BLaER1 treated with 17β-estradiol and CSF1 and Interleukin-3, amounts not matched to agents 10 nM and 100 nM (cell line): ENCODE measurements at regions not wholly inside any gene's neighbourhood (a gene's known extent, or its start where the extent isn't known, plus 50 kb on each side); places are given as distances from the start of the nearest gene placed in this dataset.
"Not testable (repeated sequence)": the region's sequence is repeated elsewhere in the genome, so short reads cannot be mapped to it uniquely, and the experiment has no call there.

ENCODE experiments used
- H3K27ac ChIP-seq, 11 experiments: shearing (Covaris generic); formaldehyde crosslinking; 2 replicates each; pipeline ENCODE4 v1.8.1; 2022
- H3K27me3 ChIP-seq, 11 experiments: shearing (Covaris generic); formaldehyde crosslinking; 2 replicates each; pipeline ENCODE4 v1.8.1; 2022
- H3K36me3 ChIP-seq, 11 experiments: shearing (Covaris generic); formaldehyde crosslinking; 2 replicates each; pipeline ENCODE4 v1.8.1; 2022
- H3K4me1 ChIP-seq, 10 experiments: shearing (Covaris generic); formaldehyde crosslinking; 2 replicates each; pipeline ENCODE4 v1.8.1; 2022
- H3K4me2 ChIP-seq, 11 experiments: shearing (Covaris generic); formaldehyde crosslinking; 2 replicates each; pipeline ENCODE4 v1.8.1; 2022
- H3K4me3 ChIP-seq, 10 experiments: shearing (Covaris generic); formaldehyde crosslinking; 2 replicates each; pipeline ENCODE4 v1.8.1; 2022
- H3K9ac ChIP-seq, 11 experiments: shearing (Covaris generic); formaldehyde crosslinking; 2 replicates each; pipeline ENCODE4 v1.8.1; 2022
- H3K9me3 ChIP-seq, 11 experiments: shearing (Covaris generic); formaldehyde crosslinking; replicated peaks in 1 of 11; 2 replicates each; pipeline ENCODE4 v1.8.1; 2022
- H4K20me1 ChIP-seq, 11 experiments: shearing (Covaris generic); formaldehyde crosslinking; 2 replicates each; pipeline ENCODE4 v1.8.1; 2022
- Cebpa-rat ChIP-seq, 11 experiments: shearing (Covaris generic); IDR thresholded peaks; 2 replicates each; pipeline ENCODE4 v1.8.1; 2022

DNA sequence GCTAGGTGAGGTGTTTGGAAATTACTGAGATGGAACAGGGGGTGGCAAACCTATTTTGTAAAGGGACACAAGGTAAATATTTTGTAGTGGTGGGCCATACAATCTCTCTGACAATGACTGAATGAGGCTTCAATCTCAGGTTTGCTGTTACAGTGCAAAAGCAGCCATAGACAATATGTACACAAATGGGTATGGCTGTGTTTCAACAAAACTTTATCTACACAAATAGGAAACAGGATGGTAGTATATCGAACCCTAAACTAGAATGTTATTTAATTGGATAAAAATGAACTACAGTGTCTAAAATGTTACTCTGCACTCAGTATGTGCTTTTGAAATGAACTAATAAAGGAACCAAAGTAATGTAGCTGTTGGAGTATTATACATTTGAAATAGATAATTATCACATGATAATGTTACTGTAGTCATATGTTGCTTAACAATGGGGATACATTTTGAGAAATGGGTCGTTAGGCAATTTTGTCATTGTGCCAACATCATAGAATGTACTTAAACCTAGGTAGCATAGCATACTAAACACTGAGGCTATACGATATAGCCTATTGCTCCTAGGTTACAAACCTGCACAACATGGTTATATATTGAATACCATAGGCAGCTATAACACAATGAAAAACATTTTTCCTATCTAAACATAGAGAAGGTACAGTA is 495.2 kb upstream of the TBL1XR1 start:
- Histone ChIP-seq H3K27me3 (no peaks in the 10 kb centered on the region), H3K36me3 (peaks cover 0 to 13% (median 0%) of the 10 kb centered on the region in 11 experiments; a peak in 5 of 22 replicates), H3K9ac (no peak overlapping the region), H3K4me3 (no peak overlapping the region), H3K9me3 (peaks cover 0 to 30% (median 11%) of the 10 kb centered on the region in 11 experiments; a peak in 13 of 22 replicates), H3K4me1 (peaks cover 26 to 99% (median 67%) of the 10 kb centered on the region in 10 experiments), H4K20me1 (no peaks in the 10 kb centered on the region), H3K4me2 (peak overlapping the region in 8 of 11 experiments; percentile 24 to 92 (median 70); a peak in 15 of 22 replicates), H3K27ac (peak overlapping the region in 1 of 11 experiments; percentile 36; a peak in 1 of 22 replicates)
- no peak for TF ChIP-seq Cebpa-rat (IDR thresholded peaks at IDR 0.05)

DNA sequence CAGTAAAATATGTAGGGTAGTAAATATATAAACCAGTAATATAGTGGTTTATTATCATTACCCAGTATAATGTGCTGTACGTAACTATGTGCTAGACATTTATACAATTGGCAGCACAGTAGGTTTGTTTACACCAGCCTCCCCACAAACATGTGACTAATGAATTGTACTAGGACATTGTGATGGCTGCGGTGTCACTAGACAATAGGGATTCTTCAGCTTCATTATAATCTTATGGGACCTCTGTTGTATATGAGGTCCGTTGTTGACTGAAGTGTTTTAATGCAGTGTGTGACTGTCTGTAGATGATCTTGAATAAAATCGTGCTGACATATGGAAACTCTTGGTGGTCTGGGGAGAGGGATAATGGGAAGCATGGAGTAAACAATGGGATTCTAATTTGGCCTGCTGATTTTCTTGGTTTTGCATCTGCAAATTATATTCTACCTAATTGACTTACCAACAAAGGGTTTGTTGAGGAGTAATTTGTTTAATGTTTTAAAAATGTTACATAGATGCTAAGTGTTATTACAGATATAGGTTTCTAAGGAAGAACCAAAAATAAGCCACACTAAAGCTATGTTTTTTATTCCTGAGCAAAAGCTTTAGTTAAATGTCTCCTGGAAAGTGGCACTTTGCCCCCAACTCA is 496.5 kb upstream of the TBL1XR1 start:
- peaks cover 0 to 31% (median 15%) of the 10 kb centered on the region in 11 experiments; a peak in 15 of 22 replicates for H3K9me3 ChIP-seq
- peak overlapping the region; percentile 65 to 92 (median 77); a peak in 21 of 22 replicates for H3K4me2 ChIP-seq
- H3K4me1 ChIP-seq, result peaks cover 26 to 90% (median 65%) of the 10 kb centered on the region in 10 experiments
- peak overlapping the region in 3 of 11 experiments; percentile 12 to 59 (median 50); a peak in 3 of 22 replicates for H3K9ac ChIP-seq
- peak overlapping the region in 1 of 10 experiments; percentile 37; a peak in 1 of 20 replicates for H3K4me3 ChIP-seq
- peaks cover 0 to 8% (median 0%) of the 10 kb centered on the region in 11 experiments; a peak in 3 of 22 replicates for H3K36me3 ChIP-seq
- no peaks in the 10 kb centered on the region for H3K27me3 ChIP-seq
- H4K20me1 ChIP-seq, result no peaks in the 10 kb centered on the region
- H3K27ac ChIP-seq, result peak overlapping the region in 10 of 11 experiments; percentile 5 to 71 (median 40); a peak in 15 of 22 replicates
- no peak for TF ChIP-seq Cebpa-rat (IDR thresholded peaks at IDR 0.05)

DNA sequence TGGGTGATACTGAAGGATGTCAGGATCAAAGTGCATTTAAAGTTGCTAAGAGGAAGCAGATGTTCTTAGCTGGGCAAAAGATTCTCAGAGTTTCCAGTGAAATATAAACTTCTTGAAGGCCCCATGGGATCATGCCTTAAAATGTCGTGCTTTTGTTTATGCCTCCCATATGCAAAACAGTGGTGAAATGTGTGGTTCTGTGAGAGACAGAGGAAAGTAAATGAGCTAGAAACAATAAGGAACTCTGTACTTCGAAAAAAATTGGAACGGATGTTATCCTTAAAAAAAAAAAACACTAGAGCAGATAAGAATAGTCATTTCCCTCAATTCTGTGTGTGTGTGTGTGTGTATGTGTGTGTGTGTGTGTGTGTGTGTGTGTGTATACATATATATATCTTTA is 497.0 kb upstream of the TBL1XR1 start:
- H3K36me3 ChIP-seq, result peaks cover 0 to 5% (median 0%) of the 10 kb centered on the region in 11 experiments; a peak in 2 of 22 replicates
- H3K4me3 ChIP-seq, result peak overlapping the region in 3 of 10 experiments; percentile 34 to 40 (median 37); a peak in 2 of 20 replicates
- H3K4me1 ChIP-seq, result peaks cover 26 to 86% (median 64%) of the 10 kb centered on the region in 10 experiments
- H3K27ac ChIP-seq, result peak overlapping the region in 10 of 11 experiments; percentile 5 to 71 (median 47); a peak in 16 of 22 replicates
- H3K9me3 ChIP-seq, result peaks cover 0 to 32% (median 20%) of the 10 kb centered on the region in 11 experiments; a peak in 16 of 22 replicates
- no peaks in the 10 kb centered on the region for H3K27me3 ChIP-seq
- no peaks in the 10 kb centered on the region for H4K20me1 ChIP-seq
- no peak for TF ChIP-seq Cebpa-rat (IDR thresholded peaks at IDR 0.05)
- peak overlapping the region in 6 of 11 experiments; percentile 4 to 59 (median 34); a peak in 8 of 22 replicates for H3K9ac ChIP-seq
- H3K4me2 ChIP-seq, result peak overlapping the region; percentile 65 to 92 (median 77)

DNA sequence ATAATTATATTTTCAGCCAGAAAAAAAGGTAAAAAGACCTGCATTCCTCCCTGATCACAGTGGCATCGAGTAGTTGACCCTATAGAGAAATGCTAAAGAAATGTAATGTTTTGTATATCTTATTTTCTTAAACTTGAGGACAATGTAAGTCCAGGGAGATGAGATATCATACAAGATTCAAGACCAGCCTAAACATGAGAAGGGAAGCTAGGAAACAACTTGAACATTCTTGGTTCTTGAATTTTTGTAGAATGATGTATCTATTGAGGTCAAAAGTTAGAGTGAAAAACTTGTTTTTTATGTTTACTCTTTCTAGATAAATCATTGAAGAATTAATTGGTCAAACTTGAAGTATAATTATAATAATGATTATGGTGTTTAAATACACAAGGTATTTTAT is 497.7 kb upstream of the TBL1XR1 start:
- no peak for TF ChIP-seq Cebpa-rat (IDR thresholded peaks at IDR 0.05)

DNA sequence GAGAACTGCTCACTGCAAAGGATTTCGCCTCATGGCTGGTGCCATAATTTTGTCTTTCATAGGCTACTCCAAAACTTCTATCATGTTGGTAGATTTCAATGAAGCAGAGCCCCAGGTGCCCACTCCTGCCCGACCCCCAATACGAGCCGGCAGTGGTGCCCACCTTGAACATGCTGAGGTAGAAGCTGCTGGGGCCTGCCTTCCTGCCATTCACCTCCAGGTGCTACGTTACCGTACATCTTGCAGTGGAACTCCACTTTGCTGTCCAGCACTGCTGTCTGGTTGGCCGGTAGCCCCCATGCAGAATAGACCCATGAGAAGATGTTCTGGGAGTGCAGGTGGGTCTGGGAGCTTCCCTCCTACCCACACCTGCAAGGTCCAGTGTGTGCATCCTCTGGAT is 502.8 kb upstream of the TBL1XR1 start:
- TF ChIP-seq Cebpa-rat (IDR thresholded peaks at IDR 0.05), result no peak
- no peak overlapping the region for H3K27ac ChIP-seq
- no peak overlapping the region for H3K9ac ChIP-seq
- peaks cover 6 to 35% (median 23%) of the 10 kb centered on the region in 10 experiments for H3K4me1 ChIP-seq
- H4K20me1 ChIP-seq, result no peaks in the 10 kb centered on the region
- no peak overlapping the region for H3K4me2 ChIP-seq
- H3K27me3 ChIP-seq, result no peaks in the 10 kb centered on the region
- peaks cover 0 to 20% (median 9%) of the 10 kb centered on the region in 11 experiments; a peak in 10 of 22 replicates for H3K36me3 ChIP-seq
- H3K9me3 ChIP-seq, result peaks cover 0 to 70% (median 52%) of the 10 kb centered on the region in 11 experiments; a peak in 18 of 22 replicates
- H3K4me3 ChIP-seq, result no peak overlapping the region

More for the DNA sequence above, 497.7 kb upstream of the TBL1XR1 start:
- Histone ChIP-seq H3K4me2 (peak overlapping the region; percentile 65 to 92 (median 77)), H3K27me3 (no peaks in the 10 kb centered on the region), H3K27ac (peak overlapping the region in 10 of 11 experiments; percentile 5 to 71 (median 47); a peak in 17 of 22 replicates), H3K9me3 (peaks cover 0 to 33% (median 26%) of the 10 kb centered on the region in 11 experiments; a peak in 18 of 22 replicates), H4K20me1 (no peaks in the 10 kb centered on the region), H3K9ac (peak overlapping the region in 7 of 11 experiments; percentile 4 to 59 (median 27); a peak in 10 of 22 replicates), H3K4me1 (peaks cover 26 to 79% (median 63%) of the 10 kb centered on the region in 10 experiments), H3K36me3 (peaks cover 0 to 10% (median 0%) of the 10 kb centered on the region in 11 experiments; a peak in 5 of 22 replicates), H3K4me3 (peak overlapping the region in 3 of 10 experiments; percentile 34 to 40 (median 37); a peak in 2 of 20 replicates)

DNA sequence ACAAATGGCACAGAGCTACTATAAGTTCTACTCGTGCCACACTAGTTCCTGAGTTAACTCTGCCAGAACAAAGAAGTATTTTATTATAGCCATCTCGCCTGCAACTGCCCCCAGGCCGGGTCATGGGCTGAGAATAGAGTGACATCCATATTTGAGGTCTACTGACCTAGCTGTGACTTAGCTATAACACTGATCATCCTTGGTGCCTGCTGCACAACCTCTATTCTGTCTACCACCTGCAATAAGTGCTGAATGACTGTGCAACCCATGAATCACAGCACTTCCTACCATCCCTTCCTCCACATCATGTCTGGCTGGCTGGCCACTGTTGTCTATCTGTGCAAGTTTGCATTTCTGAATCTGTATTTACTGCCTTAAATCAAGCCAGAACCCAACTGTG is 506.5 kb upstream of the TBL1XR1 start:
- TF ChIP-seq Cebpa-rat (IDR thresholded peaks at IDR 0.05), result no peak
- Histone ChIP-seq H3K27ac (no peak overlapping the region), H3K4me2 (peak overlapping the region in 2 of 11 experiments; percentile 6 to 24; a peak in 1 of 22 replicates), H3K27me3 (no peaks in the 10 kb centered on the region), H3K4me1 (peaks cover 0 to 31% (median 20%) of the 10 kb centered on the region in 10 experiments; a peak in 15 of 20 replicates), H4K20me1 (no peaks in the 10 kb centered on the region), H3K36me3 (peaks cover 0 to 20% (median 9%) of the 10 kb centered on the region in 11 experiments; a peak in 10 of 22 replicates), H3K4me3 (no peak overlapping the region), H3K9me3 (peaks cover 0 to 67% (median 47%) of the 10 kb centered on the region in 11 experiments; a peak in 18 of 22 replicates), H3K9ac (no peak overlapping the region)

DNA sequence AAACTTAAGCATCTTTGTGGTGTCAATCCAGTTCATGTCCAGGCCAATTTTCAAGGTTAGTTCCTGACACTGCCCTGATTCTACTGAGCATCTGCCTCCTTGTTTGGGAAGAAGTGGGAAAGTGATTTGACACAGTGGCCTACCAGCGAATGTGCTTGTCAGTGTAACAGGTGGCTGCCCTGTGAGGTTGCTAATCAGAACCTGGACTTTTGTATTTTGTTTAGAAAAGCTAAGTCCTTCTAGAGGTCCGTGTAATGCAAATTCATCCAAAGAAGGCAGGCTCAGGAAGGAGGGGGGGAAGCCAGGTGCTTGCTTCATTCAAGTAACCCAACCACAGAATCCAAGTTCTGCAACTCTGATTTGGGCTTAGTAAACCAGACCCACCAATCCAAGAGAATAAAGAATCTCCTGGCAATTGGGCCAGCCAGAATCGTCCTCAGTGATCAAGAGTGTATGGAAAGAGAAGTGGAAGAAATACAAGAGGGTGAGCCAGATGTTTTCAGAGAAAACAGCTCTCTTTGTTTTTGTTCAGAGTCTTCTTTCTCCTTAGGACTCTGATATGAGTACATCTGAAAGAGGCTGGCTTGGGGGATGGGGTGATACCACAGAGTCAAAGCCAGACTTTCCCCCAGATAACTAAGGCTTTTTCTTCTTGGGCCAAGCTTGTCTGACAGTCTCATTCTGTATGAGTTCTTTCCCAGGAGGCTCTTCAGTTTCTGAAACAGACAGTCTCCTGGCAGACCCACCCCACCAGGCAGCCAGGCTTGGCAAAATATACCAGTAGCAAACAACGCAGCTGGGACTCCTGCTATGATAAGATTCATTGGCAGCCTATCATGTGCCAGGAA is 508.9 kb upstream of the TBL1XR1 start:
- Histone ChIP-seq H4K20me1 (no peaks in the 10 kb centered on the region), H3K9me3 (peaks cover 0 to 50% (median 28%) of the 10 kb centered on the region in 11 experiments; a peak in 14 of 22 replicates), H3K27ac (peak overlapping the region in 4 of 11 experiments; percentile 2 to 35 (median 8); a peak in 4 of 22 replicates), H3K4me2 (peak overlapping the region in 8 of 11 experiments; percentile 35 to 59 (median 48); a peak in 16 of 22 replicates), H3K27me3 (no peaks in the 10 kb centered on the region), H3K9ac (peak overlapping the region in 2 of 11 experiments; percentile 8 to 10; a peak in 2 of 22 replicates), H3K36me3 (peaks cover 0 to 6% (median 0%) of the 10 kb centered on the region in 11 experiments; a peak in 2 of 22 replicates), H3K4me1 (peaks cover 0 to 42% (median 26%) of the 10 kb centered on the region in 10 experiments; a peak in 15 of 20 replicates), H3K4me3 (no peak overlapping the region)
- TF ChIP-seq Cebpa-rat (IDR thresholded peaks at IDR 0.05), result no peak

DNA sequence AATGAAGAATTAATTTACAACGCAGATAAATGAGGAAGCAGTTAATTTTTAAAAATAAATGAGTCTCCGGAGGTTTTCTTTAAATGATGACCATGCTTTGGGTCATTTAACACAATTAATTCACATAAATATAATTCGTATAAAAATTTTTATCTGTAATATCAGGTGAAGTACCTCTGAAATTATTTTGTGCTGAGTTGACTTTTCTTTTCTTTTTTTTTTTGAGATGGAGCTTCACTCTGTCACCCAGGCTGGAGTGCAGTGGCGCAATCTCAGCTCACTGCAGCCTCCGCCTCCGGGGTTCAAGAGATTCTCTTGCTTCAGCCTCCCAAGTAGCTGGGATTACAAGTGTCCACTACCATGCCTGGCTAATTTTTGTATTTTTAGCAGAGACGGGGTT is 512.2 kb upstream of the TBL1XR1 start:
- H3K27ac ChIP-seq, H3K4me2 ChIP-seq, H3K9ac ChIP-seq, H4K20me1 ChIP-seq, H3K27me3 ChIP-seq, H3K36me3 ChIP-seq, H3K4me3 ChIP-seq: not testable (repeated sequence)
- Histone ChIP-seq H3K9me3 (peaks cover 0 to 29% (median 9%) of the 10 kb centered on the region in 11 experiments; a peak in 13 of 22 replicates), H3K4me1 (peaks cover 14 to 69% (median 46%) of the 10 kb centered on the region in 10 experiments)
